Left forelimb (tissue), 1 donor: ENCODE measurements at regions not wholly inside any gene's neighbourhood (a gene's known extent, or its start where the extent isn't known, plus 50 kb on each side); places are given as distances from the start of the nearest gene placed in this dataset.
"Not testable (repeated sequence)": the region's sequence is repeated elsewhere in the genome, so short reads cannot be mapped to it uniquely, and the experiment has no call there.

Source experiments
- DNase-seq: peaks from one replicate; pipeline ENCODE4 v3.0.0-alpha.2; 2018; ENCODE audit warnings: low spot score

GRCh38 chr6:3672339-3672738, 79.2 kb downstream of the PXDC1 start:
- DNase-seq, result not testable (repeated sequence)

DNA sequence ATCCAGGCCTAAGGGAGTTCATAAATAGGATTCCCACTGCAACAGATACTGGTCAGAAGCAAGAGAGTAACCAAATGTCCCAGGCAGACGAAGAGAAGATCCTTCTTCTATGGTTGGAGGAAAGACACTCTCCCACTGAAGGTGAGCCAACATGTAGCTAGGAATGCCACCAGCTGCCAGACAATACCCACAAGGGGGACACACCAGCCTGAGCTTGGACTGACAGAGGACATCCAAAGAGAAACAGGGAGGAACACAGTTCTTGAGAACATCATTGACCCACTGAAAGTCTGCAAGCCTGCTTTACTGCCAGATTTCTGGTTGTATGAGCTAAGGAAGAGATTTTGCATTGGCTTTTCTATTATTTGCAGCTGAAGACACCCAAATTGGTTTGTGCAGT, 80.1 kb downstream of the PXDC1 start:
- no peak for DNase-seq

GRCh38 chr6:3670356-3670755, 81.2 kb downstream of the PXDC1 start:
- DNase-seq, result no peak

- no peak for DNase-seq
Measured at GRCh38 chr6:3669916-3670315, 81.6 kb downstream of the PXDC1 start.

DNA sequence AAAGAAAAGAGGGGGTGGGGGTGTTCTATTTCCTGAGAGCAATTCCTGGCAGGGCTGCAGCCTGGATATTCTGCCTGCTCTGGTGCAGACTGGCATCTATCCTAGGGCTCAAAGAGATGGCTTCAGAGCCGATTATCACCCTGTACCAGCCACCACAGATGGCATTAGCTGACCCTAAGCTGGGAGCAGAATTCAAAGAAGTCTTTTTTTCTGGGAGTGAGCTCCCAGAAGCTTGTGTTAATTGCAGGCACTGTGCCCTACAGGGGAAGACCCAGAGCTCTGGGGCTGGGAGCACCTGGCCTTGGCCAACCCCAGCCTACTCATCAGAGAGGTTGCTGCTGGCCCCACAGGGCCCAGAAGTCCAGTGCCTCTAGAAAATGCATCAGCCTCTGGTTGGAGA, 85.9 kb downstream of the PXDC1 start:
- DNase-seq, result no peak

GRCh38 chr6:3664625-3665041, 86.9 kb downstream of the PXDC1 start:
- DNase-seq, result no peak

- no peak for DNase-seq
Measured at GRCh38 chr6:3663811-3664210, 87.7 kb downstream of the PXDC1 start.

DNA sequence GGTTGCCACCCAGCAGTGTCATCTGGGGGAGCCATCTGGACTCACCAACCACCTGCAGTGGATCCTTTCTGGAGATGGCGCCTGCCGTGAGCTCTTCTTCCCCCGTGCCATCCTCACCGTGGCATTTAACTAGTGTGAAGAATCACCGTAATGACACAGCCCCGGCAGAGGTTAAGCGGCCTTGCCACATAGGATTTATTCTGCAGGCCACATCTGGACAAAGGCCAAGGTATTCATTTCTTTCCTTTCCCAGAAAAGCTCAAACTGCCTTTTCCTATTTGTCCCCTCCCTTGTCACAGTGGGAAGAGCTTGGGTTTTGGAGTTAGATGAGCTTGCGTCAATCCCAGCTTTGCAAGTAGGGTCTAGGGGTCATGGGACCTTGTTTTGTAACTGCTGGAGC, 88.4 kb downstream of the PXDC1 start:
- DNase-seq, result no peak

- no peak for DNase-seq
Measured at GRCh38 chr6:3661390-3661789, 90.1 kb downstream of the PXDC1 start.

GRCh38 chr6:3660473-3660872, 91.0 kb downstream of the PXDC1 start:
- no peak for DNase-seq

DNA sequence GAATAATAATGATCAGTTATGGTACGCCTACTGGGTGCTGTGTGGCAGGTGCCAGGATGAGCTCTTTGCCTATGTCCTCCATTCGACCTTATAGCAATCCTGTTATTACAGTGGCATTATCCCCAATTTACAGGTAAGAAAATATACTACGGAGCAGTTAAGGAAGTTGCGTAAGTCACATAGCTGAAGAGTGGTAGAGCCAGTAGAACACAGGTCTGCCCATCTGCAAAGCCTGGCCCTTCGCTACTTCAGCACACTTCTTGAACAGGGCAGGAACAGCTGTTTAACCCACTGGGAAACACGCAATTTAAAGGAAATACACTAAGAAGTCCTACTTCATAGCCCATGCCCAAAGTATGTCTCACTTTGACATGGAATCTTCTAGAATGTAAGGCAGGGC, 91.8 kb downstream of the PXDC1 start:
- DNase-seq, result no peak

DNA sequence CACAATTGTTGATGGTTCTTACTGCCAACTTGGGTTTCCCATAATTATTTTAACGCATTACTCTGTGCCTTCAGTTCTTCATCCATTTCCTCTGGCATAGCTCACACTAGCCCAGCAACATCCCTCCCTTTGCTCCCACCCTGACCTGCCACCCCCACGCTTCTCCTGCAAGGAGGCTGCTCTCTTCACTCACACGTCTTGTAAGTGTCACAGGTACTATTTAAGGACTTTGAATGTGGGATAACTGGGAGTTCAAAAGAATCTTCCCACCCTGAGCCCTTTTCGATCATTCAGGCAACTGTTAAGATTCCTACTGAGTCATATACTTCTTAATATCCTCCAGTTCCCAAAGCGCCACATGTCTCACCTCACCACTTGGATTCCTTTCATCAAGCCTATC, 95.4 kb downstream of the PXDC1 start:
- DNase-seq, result no peak

DNA sequence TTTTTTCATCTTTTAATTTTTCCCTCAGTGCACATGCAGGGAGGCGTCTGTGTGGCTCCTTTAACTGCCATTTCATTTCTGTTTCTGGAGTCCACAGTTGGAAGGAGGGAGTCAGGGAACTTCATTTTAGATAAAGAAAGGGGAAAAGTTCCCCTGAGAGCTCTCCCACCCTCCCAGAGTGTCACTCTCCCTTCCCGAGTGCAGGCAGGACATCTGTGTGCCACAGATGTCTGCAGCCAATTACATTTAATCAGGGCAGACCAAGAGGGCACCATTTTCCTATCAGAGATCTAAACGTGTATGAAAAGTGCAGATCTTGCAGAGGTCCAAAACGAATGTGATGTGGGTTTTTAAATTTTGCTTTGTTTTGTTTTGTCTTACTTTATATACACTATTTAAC, 96.6 kb downstream of the PXDC1 start:
- no peak for DNase-seq

DNA sequence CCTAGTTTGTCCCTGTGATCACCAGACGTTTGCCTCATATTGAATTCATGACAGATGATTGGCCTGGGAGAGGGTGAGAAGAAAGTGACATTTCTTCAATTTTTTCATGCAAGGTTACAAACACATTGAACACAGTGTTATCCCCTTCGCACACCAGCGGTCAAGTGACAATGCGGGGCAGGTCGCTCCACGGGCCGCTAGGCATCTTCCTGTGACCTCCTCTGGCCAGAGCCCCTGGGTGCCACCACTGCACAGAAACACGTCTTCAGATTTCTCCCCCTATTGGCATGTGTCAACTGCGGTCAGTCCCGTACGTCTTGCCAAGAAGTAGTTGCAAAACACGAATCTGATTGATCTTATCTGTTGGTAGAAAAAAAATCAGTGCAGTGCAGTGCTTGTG, 97.1 kb downstream of the PXDC1 start:
- DNase-seq, result no peak

DNA sequence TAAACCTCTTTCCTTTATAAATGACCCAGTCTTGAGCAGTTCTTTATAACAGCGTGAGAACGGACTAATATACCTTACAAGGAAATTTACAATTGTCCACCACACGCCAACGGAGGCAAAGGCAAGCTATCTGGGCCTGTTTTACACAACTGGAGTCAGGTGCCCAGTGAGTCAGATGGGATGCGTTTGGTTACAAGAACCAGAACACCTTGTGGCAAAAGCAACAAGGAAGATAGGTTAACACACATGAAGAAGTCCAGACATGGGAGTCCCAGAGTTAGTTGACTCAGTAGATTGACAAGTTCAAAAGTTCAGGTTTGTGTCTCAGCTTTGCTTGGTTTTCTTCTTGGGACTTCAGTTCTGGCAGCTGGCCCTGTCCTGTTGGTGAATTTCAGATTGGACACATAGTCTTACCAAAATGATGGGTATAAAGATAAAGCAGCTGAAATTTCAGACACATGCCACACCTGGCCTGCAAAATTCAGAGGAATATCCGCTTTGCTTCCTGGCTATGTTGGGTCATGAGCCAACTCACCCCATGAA, 97.9 kb downstream of the PXDC1 start:
- no peak for DNase-seq

DNA sequence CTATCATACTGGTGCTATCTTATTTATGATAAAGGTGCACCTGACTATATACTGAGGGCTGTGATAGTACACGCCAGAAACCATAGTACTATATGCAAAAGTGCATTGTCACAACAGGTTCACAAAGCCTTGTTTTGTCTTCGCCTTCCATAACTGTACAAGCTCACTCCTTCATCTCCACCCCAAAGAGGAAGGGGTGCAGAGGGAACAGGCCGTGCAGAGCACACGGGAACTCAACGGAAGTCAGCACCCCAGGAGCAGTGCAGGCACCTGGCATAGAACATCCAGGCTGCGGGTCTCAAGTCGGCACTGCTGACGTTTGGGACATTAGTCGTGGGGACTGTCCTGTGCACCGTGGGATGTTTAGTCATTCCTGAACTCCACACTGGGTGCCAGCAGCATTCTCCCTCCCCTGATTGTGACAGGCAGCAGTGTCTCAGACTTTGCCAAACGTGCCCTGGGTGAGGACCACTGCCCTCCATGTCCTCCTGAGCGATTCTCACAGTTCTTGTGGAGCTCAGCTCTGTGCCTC, 99.7 kb downstream of the PXDC1 start:
- DNase-seq, result no peak

DNA sequence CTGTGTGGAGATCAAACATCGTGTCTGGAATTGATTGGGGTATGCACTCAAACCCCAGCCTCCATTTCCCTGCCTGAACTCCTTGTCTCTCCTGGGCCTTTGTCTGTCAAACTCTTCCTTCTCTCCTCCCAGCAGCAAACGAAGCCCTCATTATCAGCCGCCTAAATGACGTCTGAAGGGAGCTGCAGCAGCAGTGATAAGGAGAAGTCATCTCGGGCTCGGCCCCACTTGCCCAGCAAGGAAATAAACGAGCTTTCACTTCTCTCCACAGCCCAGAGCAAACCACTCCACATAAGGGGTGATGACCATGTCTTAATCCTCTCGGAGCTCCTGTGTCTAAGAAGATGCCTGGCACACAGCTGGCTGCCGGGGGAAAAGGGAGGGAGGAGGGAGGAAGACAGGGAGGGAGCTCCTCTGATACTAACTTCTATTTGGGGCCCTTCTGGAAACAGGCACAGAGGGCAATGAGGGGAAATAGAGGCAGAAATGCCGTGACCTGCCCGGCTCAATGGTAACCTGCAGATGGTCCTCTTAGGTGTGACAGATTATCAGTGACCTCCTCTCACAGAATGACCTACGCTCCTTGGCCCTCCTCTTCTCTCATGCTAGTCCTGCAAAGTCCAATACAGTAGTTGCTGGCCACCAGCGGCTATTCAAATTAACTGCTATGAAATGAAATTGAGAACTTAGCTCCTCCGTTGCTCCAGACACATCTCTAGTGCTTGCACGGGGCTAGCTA, 100.4 kb downstream of the PXDC1 start:
- DNase-seq, result no peak

DNA sequence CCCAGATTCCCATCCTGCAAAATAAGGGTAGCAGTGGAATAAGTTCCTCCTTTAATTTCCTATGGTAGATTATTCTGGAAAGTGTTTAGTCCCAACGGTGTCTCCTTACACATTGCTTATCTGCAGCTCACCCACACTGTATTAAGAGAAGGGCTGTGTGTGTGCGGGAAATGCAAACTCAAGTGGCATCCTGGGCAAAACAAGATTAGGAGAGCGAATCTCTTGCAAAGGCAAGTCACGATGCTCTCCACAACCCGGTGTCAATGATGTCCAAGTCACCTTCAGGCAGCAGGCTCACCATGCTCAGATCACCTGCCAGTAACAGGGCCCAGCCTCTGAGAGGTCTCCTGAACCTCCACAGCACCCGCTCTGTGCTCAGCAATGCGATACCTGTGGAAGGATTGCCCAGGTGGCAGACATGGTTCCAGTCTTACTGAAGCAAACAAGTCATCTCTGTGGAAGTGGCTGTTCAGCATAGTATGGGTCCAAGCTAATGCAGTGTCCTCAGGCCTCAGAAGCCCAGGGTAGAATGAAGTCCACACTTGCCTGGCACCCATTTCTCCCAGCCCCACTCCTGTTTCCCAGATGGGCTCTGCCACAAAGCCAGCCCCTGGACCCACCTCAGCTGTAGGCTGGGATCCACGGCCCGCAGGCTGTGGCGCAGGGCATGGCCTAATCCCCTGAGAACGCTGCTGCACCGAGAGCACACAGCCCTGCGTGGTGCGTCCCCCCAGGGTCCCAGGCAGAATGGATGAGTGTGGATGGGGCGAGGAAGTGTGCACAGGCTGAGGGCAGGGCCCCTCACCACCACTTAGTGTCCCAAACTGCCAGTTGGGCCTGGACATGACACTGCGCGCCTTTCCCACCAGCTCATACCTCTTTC, 101.2 kb downstream of the PXDC1 start:
- no peak for DNase-seq

- DNase-seq, result no peak
Measured at GRCh38 chr6:3648724-3649123, 102.8 kb downstream of the PXDC1 start.

DNA sequence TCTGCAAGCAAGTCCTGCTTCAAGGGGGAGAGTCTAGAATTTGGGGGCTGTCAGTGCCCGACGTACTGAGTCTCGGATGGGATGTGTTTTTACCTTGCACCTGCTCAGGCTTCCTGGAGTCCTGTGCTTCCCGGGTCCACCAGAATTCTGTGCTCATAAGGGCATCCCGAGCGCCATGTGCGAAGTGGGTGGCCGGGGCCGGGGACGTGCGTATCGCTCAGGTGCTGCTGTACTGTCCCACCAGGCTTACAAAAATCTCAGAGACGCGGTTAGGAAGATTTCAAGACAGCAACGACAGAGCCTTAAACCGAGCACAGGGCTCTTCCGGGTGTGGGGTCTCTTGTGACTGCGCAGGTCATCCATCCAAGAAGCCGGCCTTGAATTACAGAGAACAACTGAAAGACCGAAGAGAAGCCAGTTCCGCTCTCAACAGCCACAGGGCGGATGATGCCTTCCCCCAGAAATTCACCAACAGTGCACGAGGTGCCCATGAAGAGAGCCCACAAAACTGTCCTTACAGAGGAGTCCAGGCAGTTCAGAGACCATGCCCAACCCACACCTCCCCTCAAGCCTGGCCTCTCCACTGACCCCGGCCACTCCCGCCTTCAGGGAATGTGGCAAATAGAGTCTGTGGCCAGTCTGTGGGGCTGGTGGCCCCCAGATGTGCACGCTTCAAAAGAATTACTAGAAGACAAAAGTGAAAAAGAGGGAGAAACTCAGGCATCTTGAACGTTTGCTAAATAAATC, 104.7 kb downstream of the PXDC1 start:
- no peak for DNase-seq

DNA sequence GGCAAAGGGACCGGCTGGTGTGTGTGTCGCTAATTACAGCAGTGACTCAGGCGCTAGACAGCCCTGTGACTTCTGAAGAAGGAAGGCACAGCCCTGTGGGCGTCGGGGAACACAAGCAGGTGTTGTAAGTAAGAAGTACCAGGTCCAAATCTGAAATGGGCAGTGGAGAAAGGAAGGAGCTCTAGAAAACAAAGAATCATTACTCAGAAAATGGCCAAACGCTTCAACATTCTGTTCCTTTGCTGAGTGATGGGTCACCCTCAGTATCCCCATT, 106.8 kb downstream of the PXDC1 start:
- no peak for DNase-seq

GRCh38 chr6:3643921-3644738, 107.4 kb downstream of the PXDC1 start:
- DNase-seq, result no peak
